ENCODE measurements at regions not wholly inside any gene's neighbourhood (a gene's known extent, or its start where the extent isn't known, plus 50 kb on each side); places are given as distances from the start of the nearest gene placed in this dataset.

DNA sequence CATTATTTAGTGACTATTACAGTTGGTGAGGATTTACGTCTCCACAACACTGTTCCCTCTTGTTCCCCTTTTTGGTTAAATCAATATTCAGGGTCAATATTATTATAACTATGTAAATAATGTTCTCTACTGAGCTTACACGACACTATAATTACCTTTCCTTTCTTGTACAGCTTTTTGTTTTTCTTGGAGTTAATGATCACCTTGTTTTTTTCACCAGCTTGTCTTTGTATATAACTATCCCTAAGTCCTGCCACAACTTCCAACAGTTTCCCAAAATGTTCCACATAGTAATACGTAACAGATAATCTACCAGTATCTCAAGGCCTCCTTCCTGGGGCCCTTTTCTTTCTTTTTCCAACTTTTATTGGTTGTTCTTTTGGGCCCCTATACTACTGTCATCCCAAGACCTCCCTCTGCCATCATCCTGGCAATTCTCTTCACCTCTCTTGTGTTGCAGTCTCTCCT lies 142.0 kb upstream of the SOX4 start:
- no peaks in the 10 kb centered on the region for H3K79me2 ChIP-seq (ENCODE audit: insufficient read depth, low read length)
- no peak overlapping the region; the same call in 1 of the 2 replicates for H2AFZ ChIP-seq (ENCODE audit: low read depth, low read length)
- ATAC-seq (ENCODE audit: insufficient read depth, low read depth) (no peak), DNase-seq (no peak)
- no peaks in the 10 kb centered on the region for H4K20me1 ChIP-seq (ENCODE audit: insufficient read depth, low read length)
- no peak overlapping the region for H3K27ac ChIP-seq (ENCODE audit: low read length)
- no peaks in the 10 kb centered on the region for H3K4me1 ChIP-seq (ENCODE audit: insufficient read depth, low read length)
- H3K9me3 ChIP-seq (ENCODE audit: insufficient read depth, low read length, severe bottlenecking), result no peaks in the 10 kb centered on the region
- H3K27me3 ChIP-seq (ENCODE audit: insufficient read depth, low read length, poor library complexity), result no peaks in the 10 kb centered on the region
- no peak for TF ChIP-seq EZH2 (IDR thresholded peaks at IDR 0.05; ENCODE audit: borderline replicate concordance, low read depth, low read length, severe bottlenecking)
- TF ChIP-seq CTCF (IDR thresholded peaks at IDR 0.05; ENCODE audit: borderline replicate concordance, extremely low read depth, low read length, poor library complexity, severe bottlenecking), result no peak
- no peak overlapping the region for H3K9ac ChIP-seq (ENCODE audit: low read depth, low read length)
- no peak overlapping the region for H3K4me3 ChIP-seq (ENCODE audit: low read depth in 1 of 2, low read length in 2 of 2)
- no peak overlapping the region for H3K4me2 ChIP-seq (ENCODE audit: insufficient read depth, low read length)
- H3K36me3 ChIP-seq (ENCODE audit: insufficient read depth, low read length), result no peaks in the 10 kb centered on the region

GRCh38 chr6:21454262-21454661 lies 139.3 kb upstream of the SOX4 start:
- Histone ChIP-seq H3K4me1 (ENCODE audit: insufficient read depth, low read length) (no peaks in the 10 kb centered on the region), H4K20me1 (ENCODE audit: insufficient read depth, low read length) (no peaks in the 10 kb centered on the region), H3K9ac (ENCODE audit: low read depth, low read length) (no peak overlapping the region), H2AFZ (ENCODE audit: low read depth, low read length) (no peak overlapping the region), H3K27ac (ENCODE audit: low read length) (no peak overlapping the region), H3K27me3 (ENCODE audit: insufficient read depth, low read length, poor library complexity) (no peaks in the 10 kb centered on the region), H3K4me2 (ENCODE audit: insufficient read depth, low read length) (no peak overlapping the region), H3K79me2 (ENCODE audit: insufficient read depth, low read length) (no peaks in the 10 kb centered on the region), H3K9me3 (ENCODE audit: insufficient read depth, low read length, severe bottlenecking) (no peaks in the 10 kb centered on the region), H3K4me3 (ENCODE audit: low read depth in 1 of 2, low read length in 2 of 2) (no peak overlapping the region), H3K36me3 (ENCODE audit: insufficient read depth, low read length) (no peaks in the 10 kb centered on the region)
- ATAC-seq (ENCODE audit: insufficient read depth, low read depth) (no peak), DNase-seq (no peak)
- TF ChIP-seq EZH2 (IDR thresholded peaks at IDR 0.05; ENCODE audit: borderline replicate concordance, low read depth, low read length, severe bottlenecking) (no peak), CTCF (IDR thresholded peaks at IDR 0.05; ENCODE audit: borderline replicate concordance, extremely low read depth, low read length, poor library complexity, severe bottlenecking) (no peak)

GRCh38 chr6:21455071-21455470 lies 138.5 kb upstream of the SOX4 start:
- ATAC-seq (ENCODE audit: insufficient read depth, low read depth) (no peak), DNase-seq (no peak)
- H3K79me2 ChIP-seq (ENCODE audit: insufficient read depth, low read length), result no peaks in the 10 kb centered on the region
- TF ChIP-seq EZH2 (IDR thresholded peaks at IDR 0.05; ENCODE audit: borderline replicate concordance, low read depth, low read length, severe bottlenecking), result no peak
- no peak for TF ChIP-seq CTCF (IDR thresholded peaks at IDR 0.05; ENCODE audit: borderline replicate concordance, extremely low read depth, low read length, poor library complexity, severe bottlenecking)
- H3K27ac ChIP-seq (ENCODE audit: low read length), result no peak overlapping the region
- H3K4me3 ChIP-seq (ENCODE audit: low read depth in 1 of 2, low read length in 2 of 2), result no peak overlapping the region
- no peaks in the 10 kb centered on the region for H3K4me1 ChIP-seq (ENCODE audit: insufficient read depth, low read length)
- no peaks in the 10 kb centered on the region for H4K20me1 ChIP-seq (ENCODE audit: insufficient read depth, low read length)
- H3K4me2 ChIP-seq (ENCODE audit: insufficient read depth, low read length), result no peak overlapping the region
- no peaks in the 10 kb centered on the region for H3K36me3 ChIP-seq (ENCODE audit: insufficient read depth, low read length)
- H3K9me3 ChIP-seq (ENCODE audit: insufficient read depth, low read length, severe bottlenecking), result no peaks in the 10 kb centered on the region
- no peaks in the 10 kb centered on the region for H3K27me3 ChIP-seq (ENCODE audit: insufficient read depth, low read length, poor library complexity)
- H2AFZ ChIP-seq (ENCODE audit: low read depth, low read length), result no peak overlapping the region
- no peak overlapping the region for H3K9ac ChIP-seq (ENCODE audit: low read depth, low read length)

- Histone ChIP-seq H3K36me3 (ENCODE audit: insufficient read depth, low read length) (no peaks in the 10 kb centered on the region), H3K4me3 (ENCODE audit: low read depth in 1 of 2, low read length in 2 of 2) (no peak overlapping the region), H3K9ac (ENCODE audit: low read depth, low read length) (no peak overlapping the region), H3K27ac (ENCODE audit: low read length) (no peak overlapping the region), H3K27me3 (ENCODE audit: insufficient read depth, low read length, poor library complexity) (no peaks in the 10 kb centered on the region), H3K4me1 (ENCODE audit: insufficient read depth, low read length) (no peaks in the 10 kb centered on the region), H3K9me3 (ENCODE audit: insufficient read depth, low read length, severe bottlenecking) (no peaks in the 10 kb centered on the region), H3K79me2 (ENCODE audit: insufficient read depth, low read length) (no peaks in the 10 kb centered on the region), H3K4me2 (ENCODE audit: insufficient read depth, low read length) (no peak overlapping the region), H4K20me1 (ENCODE audit: insufficient read depth, low read length) (no peaks in the 10 kb centered on the region), H2AFZ (ENCODE audit: low read depth, low read length) (no peak overlapping the region)
- TF ChIP-seq CTCF (IDR thresholded peaks at IDR 0.05; ENCODE audit: borderline replicate concordance, extremely low read depth, low read length, poor library complexity, severe bottlenecking) (no peak), EZH2 (IDR thresholded peaks at IDR 0.05; ENCODE audit: borderline replicate concordance, low read depth, low read length, severe bottlenecking) (no peak)
- no peak for DNase-seq
- no peak for ATAC-seq (ENCODE audit: insufficient read depth, low read depth)
These were observed 135.9 kb upstream of the SOX4 start for GRCh38 chr6:21457647-21458046.

Measured in DND-41 (cell line).